ENCODE measurements at regions not wholly inside any gene's neighbourhood (a gene's known extent, or its start where the extent isn't known, plus 50 kb on each side); places are given as distances from the start of the nearest gene placed in this dataset.
"Not testable (repeated sequence)": the region's sequence is repeated elsewhere in the genome, so short reads cannot be mapped to it uniquely, and the experiment has no call there.

- Mint-ChIP-seq H3K27me3 (ENCODE audit: unreplicated experiment) (no peaks in the 10 kb centered on the region), H3K36me3 (ENCODE audit: unreplicated experiment) (no peaks in the 10 kb centered on the region), H3K9me3 (ENCODE audit: unreplicated experiment) (peaks cover 42% of the 10 kb centered on the region), H3K4me1 (ENCODE audit: unreplicated experiment) (no peaks in the 10 kb centered on the region), H3K27ac (ENCODE audit: unreplicated experiment) (no peak overlapping the region), H3K4me3 (ENCODE audit: unreplicated experiment) (no peak overlapping the region)
- TF ChIP-seq CTCF (IDR thresholded peaks at IDR 0.05): no peak
- no peak for DNase-seq (ENCODE audit: extremely low spot score, unreplicated experiment)
Measured at GRCh38 chrX:14351611-14352303, 177.6 kb upstream of the GLRA2 start.

- no peak for TF ChIP-seq CTCF (IDR thresholded peaks at IDR 0.05)
- DNase-seq (ENCODE audit: extremely low spot score, unreplicated experiment): no peak
- H3K9me3 Mint-ChIP-seq (ENCODE audit: unreplicated experiment): peaks cover 43% of the 10 kb centered on the region
- no peak overlapping the region for H3K27ac Mint-ChIP-seq (ENCODE audit: unreplicated experiment)
- H3K4me1 Mint-ChIP-seq (ENCODE audit: unreplicated experiment): no peaks in the 10 kb centered on the region
- H3K36me3 Mint-ChIP-seq (ENCODE audit: unreplicated experiment): no peaks in the 10 kb centered on the region
- H3K4me3 Mint-ChIP-seq (ENCODE audit: unreplicated experiment): no peak overlapping the region
- H3K27me3 Mint-ChIP-seq (ENCODE audit: unreplicated experiment): no peaks in the 10 kb centered on the region
Measured at GRCh38 chrX:14347523-14347922, 181.8 kb upstream of the GLRA2 start.

GRCh38 chrX:14344172-14344940 is 185.0 kb upstream of the GLRA2 start:
- H3K4me1 Mint-ChIP-seq (ENCODE audit: unreplicated experiment): no peaks in the 10 kb centered on the region
- H3K36me3 Mint-ChIP-seq (ENCODE audit: unreplicated experiment): no peaks in the 10 kb centered on the region
- H3K27me3 Mint-ChIP-seq (ENCODE audit: unreplicated experiment): no peaks in the 10 kb centered on the region
- TF ChIP-seq CTCF (IDR thresholded peaks at IDR 0.05): no peak
- no peak for DNase-seq (ENCODE audit: extremely low spot score, unreplicated experiment)
- peaks cover 27% of the 10 kb centered on the region for H3K9me3 Mint-ChIP-seq (ENCODE audit: unreplicated experiment)
- H3K4me3 Mint-ChIP-seq (ENCODE audit: unreplicated experiment): no peak overlapping the region
- H3K27ac Mint-ChIP-seq (ENCODE audit: unreplicated experiment): no peak overlapping the region

- TF ChIP-seq CTCF (IDR thresholded peaks at IDR 0.05): no peak
- no peaks in the 10 kb centered on the region for H3K27me3 Mint-ChIP-seq (ENCODE audit: unreplicated experiment)
- H3K4me3 Mint-ChIP-seq (ENCODE audit: unreplicated experiment): no peak overlapping the region
Measured at GRCh38 chrX:14309431-14309830, 219.9 kb upstream of the GLRA2 start.

GRCh38 chrX:14308976-14309375 is 220.4 kb upstream of the GLRA2 start:
- DNase-seq (ENCODE audit: extremely low spot score, unreplicated experiment); H3K27me3 Mint-ChIP-seq (ENCODE audit: unreplicated experiment); H3K27ac Mint-ChIP-seq (ENCODE audit: unreplicated experiment): not testable (repeated sequence)

More at GRCh38 chrX:14309431-14309830, 219.9 kb upstream of the GLRA2 start:
- Mint-ChIP-seq H3K36me3 (ENCODE audit: unreplicated experiment) (no peaks in the 10 kb centered on the region), H3K27ac (ENCODE audit: unreplicated experiment) (no peak overlapping the region), H3K4me1 (ENCODE audit: unreplicated experiment) (no peaks in the 10 kb centered on the region), H3K9me3 (ENCODE audit: unreplicated experiment) (peaks cover 50% of the 10 kb centered on the region)
- no peak for DNase-seq (ENCODE audit: extremely low spot score, unreplicated experiment)

More at GRCh38 chrX:14308976-14309375, 220.4 kb upstream of the GLRA2 start:
- peaks cover 50% of the 10 kb centered on the region for H3K9me3 Mint-ChIP-seq (ENCODE audit: unreplicated experiment)
- not testable (repeated sequence) for H3K4me3 Mint-ChIP-seq (ENCODE audit: unreplicated experiment); H3K36me3 Mint-ChIP-seq (ENCODE audit: unreplicated experiment); H3K4me1 Mint-ChIP-seq (ENCODE audit: unreplicated experiment)

Data from osteocyte (in vitro differentiated cells).